IMR-90 (cell line): ENCODE measurements at regions not wholly inside any gene's neighbourhood (a gene's known extent, or its start where the extent isn't known, plus 50 kb on each side); places are given as distances from the start of the nearest gene placed in this dataset.

Source experiments
- ATAC-seq: fragments of 200-7000 bp; cut with Tn5 transposase; 2 replicates; pipeline ENCODE4 v1.9.1; 2020; ENCODE audit warnings: low read depth, mild to moderate bottlenecking, moderate library complexity
- BruUV-seq: library from RNA; stranded (reverse); fragments of 400-500 nt; replicated peaks from 2 replicates; lab custom pipeline; 2021; lab: Mats Ljungman, UMichigan
- CTCF ChIA-PET: fragments of 300-600 bp; formaldehyde crosslinking; extraction: SDS; loops from one replicate; lab custom pipeline; 2021; ENCODE audit warnings: antibody characterized with exemption; lab: Yijun Ruan, JAX
- POLR2A ChIA-PET: fragments of 300-600 bp; sonication (Branson Sonifier 250); formaldehyde crosslinking; loops from one replicate; lab custom pipeline; 2022; ENCODE audit warnings: antibody characterized with exemption; ENCODE audit not compliant: unreplicated experiment; lab: Charles Lee
- DNase-seq: peaks from one replicate; pipeline ENCODE4 v3.0.0; 2013
- H2AFZ ChIP-seq: replicated peaks from 2 replicates; pipeline ENCODE3; 2013; ENCODE audit warnings: low read length, mild to moderate bottlenecking; ENCODE audit not compliant: poor library complexity
- H2AK5ac ChIP-seq: 2 replicates; pipeline ENCODE4 v1.6.1; 2013; ENCODE audit warnings: low read depth, low read length, inconsistent platforms
- H2AK9ac ChIP-seq: replicated peaks from 2 replicates; pipeline ENCODE3; 2013; ENCODE audit warnings: mild to moderate bottlenecking, low read depth, low read length, moderate library complexity; ENCODE audit not compliant: poor library complexity
- H2BK120ac ChIP-seq: 2 replicates; pipeline ENCODE4 v1.6.1; 2013; ENCODE audit warnings: low read depth, low read length, inconsistent platforms
- H2BK15ac ChIP-seq: 3 replicates; pipeline ENCODE4 v1.6.1; 2013; ENCODE audit warnings: low read depth, low read length, inconsistent platforms
- H2BK20ac ChIP-seq: 2 replicates; pipeline ENCODE4 v1.6.1; 2013; ENCODE audit warnings: low read depth, mild to moderate bottlenecking, inconsistent platforms, low read length, moderate library complexity
- H2BK5ac ChIP-seq: 2 replicates; pipeline ENCODE4 v1.6.1; 2013; ENCODE audit warnings: mild to moderate bottlenecking, low read depth, low read length, inconsistent platforms; ENCODE audit not compliant: poor library complexity, severe bottlenecking
- H3K14ac ChIP-seq: replicated peaks from 2 replicates; pipeline ENCODE4 v1.6.1; 2013; ENCODE audit warnings: low read depth, low read length, inconsistent platforms
- H3K18ac ChIP-seq: 2 replicates; pipeline ENCODE4 v1.6.1; 2013; ENCODE audit warnings: low read depth, low read length, control low read depth
- H3K23ac ChIP-seq: 2 replicates; pipeline ENCODE4 v1.6.1; 2013; ENCODE audit warnings: low read depth, low read length, inconsistent platforms
- H3K27ac ChIP-seq: 2 replicates; pipeline ENCODE4 v1.5.1; 2013; ENCODE audit warnings: mild to moderate bottlenecking, control low read depth, low read length; ENCODE audit not compliant: insufficient read depth
- H3K27me3 ChIP-seq: 2 replicates; pipeline ENCODE4 v1.6.1; 2013; ENCODE audit warnings: low read length; ENCODE audit not compliant: control insufficient read depth, insufficient read depth
- H3K36me3 ChIP-seq: 2 replicates; pipeline ENCODE4 v1.6.1; 2013; ENCODE audit warnings: low read length, mixed read lengths; ENCODE audit not compliant: control insufficient read depth, insufficient read depth
- H3K4ac ChIP-seq: 2 replicates; pipeline ENCODE4 v1.6.1; 2013; ENCODE audit warnings: low read depth, low read length, inconsistent platforms
- H3K4me1 ChIP-seq: 2 replicates; pipeline ENCODE4 v1.6.1; 2013; ENCODE audit warnings: low read length, mixed read lengths; ENCODE audit not compliant: control insufficient read depth, insufficient read depth
- H3K4me2 ChIP-seq: 2 replicates; pipeline ENCODE4 v1.6.1; 2013; ENCODE audit warnings: low read depth, mild to moderate bottlenecking, control low read depth, low read length, moderate library complexity
- H3K4me3 ChIP-seq: 2 replicates; pipeline ENCODE4 v1.5.1; 2013; ENCODE audit warnings: low read depth, mild to moderate bottlenecking, control low read depth, low read length, moderate library complexity; ENCODE audit not compliant: insufficient read depth
- H3K56ac ChIP-seq: 2 replicates; pipeline ENCODE4 v1.6.1; 2013; ENCODE audit warnings: low read length, inconsistent platforms; ENCODE audit not compliant: insufficient read depth; ENCODE audit errors: extremely low read depth
- H3K79me1 ChIP-seq, 2 experiments: 2 replicates each; pipeline ENCODE4 v1.6.1; 2013; ENCODE audit warnings: low read length in 2 of 2, inconsistent platforms in 1 of 2, low read depth in 1 of 2
- H3K9ac ChIP-seq: 2 replicates; pipeline ENCODE4 v1.6.1; 2013; ENCODE audit warnings: low read depth, low read length, control low read depth
- H3K9me1 ChIP-seq: 2 replicates; pipeline ENCODE4 v1.6.1; 2013; ENCODE audit warnings: low read length, inconsistent platforms; ENCODE audit not compliant: insufficient read depth
- H3K9me3 ChIP-seq: 2 replicates; pipeline ENCODE4 v1.6.1; 2013; ENCODE audit warnings: low read length; ENCODE audit not compliant: control insufficient read depth, insufficient read depth
- H4K20me1 ChIP-seq: 2 replicates; pipeline ENCODE4 v1.6.1; 2013; ENCODE audit warnings: low read length, inconsistent platforms; ENCODE audit not compliant: insufficient read depth
- H4K5ac ChIP-seq: 2 replicates; pipeline ENCODE4 v1.6.1; 2013; ENCODE audit warnings: mild to moderate bottlenecking, low read depth, low read length, control low read depth
- H4K8ac ChIP-seq, 2 experiments: 2 replicates each; pipeline ENCODE4 v1.6.1; 2013; ENCODE audit warnings: low read depth in 2 of 2, low read length in 2 of 2, control low read depth in 1 of 2, inconsistent platforms in 1 of 2
- H4K91ac ChIP-seq: 2 replicates; pipeline ENCODE4 v1.6.1; 2013; ENCODE audit warnings: low read depth, low read length, inconsistent platforms; ENCODE audit not compliant: insufficient read depth
- BHLHE40 ChIP-seq: fragments of 150-350 bp; IDR thresholded peaks from 2 replicates; pipeline ENCODE4 v1.6.1; 2016; ENCODE audit warnings: mild to moderate bottlenecking, low read depth, low read length
- CEBPB ChIP-seq: IDR thresholded peaks from 2 replicates; pipeline ENCODE4 v1.6.1; 2012; ENCODE audit warnings: low read depth, low read length, improper control_type of control experiment
- NFE2L2 ChIP-seq: fragments of 150-350 bp; IDR thresholded peaks from 2 replicates; pipeline ENCODE4 v1.6.1; 2016; ENCODE audit warnings: low read depth, mild to moderate bottlenecking, low read length
- POLR2A ChIP-seq: IDR thresholded peaks from 2 replicates; pipeline ENCODE4 v1.6.1; 2012; ENCODE audit warnings: mild to moderate bottlenecking, low read depth, low read length
- RAD21 ChIP-seq: IDR thresholded peaks from 2 replicates; pipeline ENCODE4 v1.6.1; 2012; ENCODE audit warnings: low read length, improper control_type of control experiment
- SMC3 ChIP-seq: fragments of 150-350 bp; IDR thresholded peaks from 2 replicates; pipeline ENCODE4 v1.6.1; 2016; ENCODE audit warnings: low read depth, mild to moderate bottlenecking, antibody characterized with exemption, low read length, moderate library complexity
- WGBS, 2 experiments: methylation state at CpG; one replicate each; pipeline versions ENCODE4 v1.1.5 to v1.1.7; 2013; ENCODE audit warnings: missing lambda C conversion rate in 2 of 2; ENCODE audit not compliant: insufficient read length in 1 of 2; ENCODE audit errors: extremely low coverage in 2 of 2; 5-methylcytosine and 5-hydroxymethylcytosine counted together
- dilution Hi-C: fragments of 300-500 bp; cut with HindIII; formaldehyde crosslinking; loops from one replicate; pipeline ENCODE4 v1.14.3; 2018; ENCODE audit warnings: low sequenced_read_pairs; ENCODE audit not compliant: unreplicated experiment
- in situ Hi-C: fragments of 300-500 bp; cut with MboI; formaldehyde crosslinking; loops from 3 replicates; pipeline ENCODE4 v1.14.3; 2019; ENCODE audit warnings: low sequenced_read_pairs, inconsistent platforms, mixed read lengths
- intact Hi-C: fragments of 100-400 bp; cut with micrococcal nuclease; formaldehyde crosslinking; loops from 2 replicates; pipeline ENCODE4 v1.10.0; 2022
- TF ChIP-seq, protein P1 (sequence below): fragments of 150-350 bp; IDR thresholded peaks from 2 replicates; pipeline ENCODE4 v1.6.1; 2017; ENCODE audit warnings: mild to moderate bottlenecking, antibody characterized with exemption, low read length, low read depth
- TF ChIP-seq, protein P2 (sequence below): conservative IDR thresholded peaks from 2 replicates; pipeline ENCODE4 v1.5.1; 2012; ENCODE audit warnings: mild to moderate bottlenecking, low read depth, low read length, improper control_type of control experiment

DNA sequence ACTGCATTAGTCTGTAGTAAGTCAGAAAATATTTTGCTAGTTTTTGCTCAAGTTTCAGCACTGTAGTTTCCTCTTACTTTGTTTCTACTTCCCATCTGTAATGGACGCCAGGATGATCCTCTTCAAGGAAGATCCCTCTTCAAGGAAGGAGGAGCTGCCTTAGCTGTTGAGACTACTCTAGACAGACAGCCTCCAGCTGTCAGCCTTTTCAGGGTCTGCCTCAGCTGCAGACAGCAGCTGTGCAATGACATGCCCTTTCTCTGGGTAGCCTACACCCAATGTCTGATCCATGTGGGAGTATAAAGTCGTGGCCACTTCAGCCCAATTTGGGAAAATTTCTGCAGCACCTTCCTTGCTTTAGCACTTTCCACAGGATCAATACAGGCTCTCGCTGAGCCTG lies 281.0 kb upstream of the MAOA start:
- ATAC-seq (no peak), DNase-seq (no peak)
- Histone ChIP-seq H2BK120ac (no peak overlapping the region), H3K9me1 (no peaks in the 10 kb centered on the region), H3K27ac (no peak overlapping the region), H3K9ac (no peak overlapping the region), H2AK9ac (no peak overlapping the region), H3K4me2 (no peak overlapping the region), H3K56ac (no peak overlapping the region), H3K14ac (no peak overlapping the region), H2BK20ac (no peak overlapping the region), H4K91ac (no peak overlapping the region), H4K5ac (no peak overlapping the region), H2BK15ac (no peak overlapping the region), H3K79me1 (no peaks in the 10 kb centered on the region), H3K4me1 (no peaks in the 10 kb centered on the region), H4K8ac (no peak overlapping the region), H2BK5ac (no peak overlapping the region), H3K9me3 (no peaks in the 10 kb centered on the region), H4K20me1 (no peaks in the 10 kb centered on the region), H3K23ac (no peak overlapping the region), H3K36me3 (no peaks in the 10 kb centered on the region), H2AK5ac (no peak overlapping the region), H3K4ac (no peak overlapping the region), H3K18ac (no peak overlapping the region), H3K27me3 (no peaks in the 10 kb centered on the region), H3K4me3 (no peak overlapping the region), H2AFZ (no peak overlapping the region)
- WGBS, 2 experiments, result 35% methylated on average over 2 of the region's 3 CpGs; no CpG with 5 or more reads in 1 of the 2 experiments
- intact Hi-C loops (no loop called here), dilution Hi-C loops (no loop called here), in situ Hi-C loops (no loop called here)
- ChIA-PET CTCF (no interaction called here), POLR2A (no interaction called here)
- TF ChIP-seq SMC3 (no peak), RAD21 (no peak), BHLHE40 (no peak), NFE2L2 (no peak), POLR2A (no peak), CEBPB (no peak)
- TF ChIP-seq, protein P1, sequence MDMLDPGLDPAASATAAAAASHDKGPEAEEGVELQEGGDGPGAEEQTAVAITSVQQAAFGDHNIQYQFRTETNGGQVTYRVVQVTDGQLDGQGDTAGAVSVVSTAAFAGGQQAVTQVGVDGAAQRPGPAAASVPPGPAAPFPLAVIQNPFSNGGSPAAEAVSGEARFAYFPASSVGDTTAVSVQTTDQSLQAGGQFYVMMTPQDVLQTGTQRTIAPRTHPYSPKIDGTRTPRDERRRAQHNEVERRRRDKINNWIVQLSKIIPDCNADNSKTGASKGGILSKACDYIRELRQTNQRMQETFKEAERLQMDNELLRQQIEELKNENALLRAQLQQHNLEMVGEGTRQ, result no peak
- TF ChIP-seq, protein P2, sequence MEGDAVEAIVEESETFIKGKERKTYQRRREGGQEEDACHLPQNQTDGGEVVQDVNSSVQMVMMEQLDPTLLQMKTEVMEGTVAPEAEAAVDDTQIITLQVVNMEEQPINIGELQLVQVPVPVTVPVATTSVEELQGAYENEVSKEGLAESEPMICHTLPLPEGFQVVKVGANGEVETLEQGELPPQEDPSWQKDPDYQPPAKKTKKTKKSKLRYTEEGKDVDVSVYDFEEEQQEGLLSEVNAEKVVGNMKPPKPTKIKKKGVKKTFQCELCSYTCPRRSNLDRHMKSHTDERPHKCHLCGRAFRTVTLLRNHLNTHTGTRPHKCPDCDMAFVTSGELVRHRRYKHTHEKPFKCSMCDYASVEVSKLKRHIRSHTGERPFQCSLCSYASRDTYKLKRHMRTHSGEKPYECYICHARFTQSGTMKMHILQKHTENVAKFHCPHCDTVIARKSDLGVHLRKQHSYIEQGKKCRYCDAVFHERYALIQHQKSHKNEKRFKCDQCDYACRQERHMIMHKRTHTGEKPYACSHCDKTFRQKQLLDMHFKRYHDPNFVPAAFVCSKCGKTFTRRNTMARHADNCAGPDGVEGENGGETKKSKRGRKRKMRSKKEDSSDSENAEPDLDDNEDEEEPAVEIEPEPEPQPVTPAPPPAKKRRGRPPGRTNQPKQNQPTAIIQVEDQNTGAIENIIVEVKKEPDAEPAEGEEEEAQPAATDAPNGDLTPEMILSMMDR, result no peak
- BruUV-seq, result no TSS peak
